ENCODE measurements at regions not wholly inside any gene's neighbourhood (a gene's known extent, or its start where the extent isn't known, plus 50 kb on each side); places are given as distances from the start of the nearest gene placed in this dataset.

- no peak for TF ChIP-seq POLR2AphosphoS5 (IDR thresholded peaks at IDR 0.05; ENCODE audit: low read depth, low read length)
- TF ChIP-seq POLR2A (IDR thresholded peaks at IDR 0.05; ENCODE audit: low read depth, low read length), result no peak
- TF ChIP-seq TAF1 (IDR thresholded peaks at IDR 0.05; ENCODE audit: borderline replicate concordance, low read depth, low read length), result no peak
Observed at GRCh38 chr10:4633186-4633585, 192.8 kb upstream of the AKR1E2 start.

Data from GM12892 (cell line).